ENCODE measurements at regions not wholly inside any gene's neighbourhood (a gene's known extent, or its start where the extent isn't known, plus 50 kb on each side); places are given as distances from the start of the nearest gene placed in this dataset.

GRCh38 chrX:137483554-137483953 lies 82.4 kb upstream of the ZIC3 start:
- Histone ChIP-seq H3K4me3 (no peak overlapping the region), H3K9me3 (no peaks in the 10 kb centered on the region), H3K27ac (replicated peaks in 1 of 4) (no peak overlapping the region), H3K4me1 (no peaks in the 10 kb centered on the region), H3K27me3 (no peaks in the 10 kb centered on the region), H3K36me3 (no peaks in the 10 kb centered on the region)
- no peak for DNase-seq (ENCODE audit: extremely low spot score)
- TF ChIP-seq POLR2A (IDR thresholded peaks at IDR 0.05; ENCODE audit: low read depth) (no peak), EP300 (IDR thresholded peaks at IDR 0.05) (no peak), CTCF (IDR thresholded peaks at IDR 0.05) (no peak), POLR2AphosphoS5 (IDR thresholded peaks at IDR 0.05) (no peak)
- intact Hi-C loops (cut with DNase I) = no loop called here

- TF ChIP-seq EP300 (IDR thresholded peaks at IDR 0.05) = no peak
- no peak for TF ChIP-seq POLR2AphosphoS5 (IDR thresholded peaks at IDR 0.05)
- TF ChIP-seq CTCF (IDR thresholded peaks at IDR 0.05) = no peak
- TF ChIP-seq POLR2A (IDR thresholded peaks at IDR 0.05; ENCODE audit: low read depth) = no peak
- H3K27me3 ChIP-seq = no peaks in the 10 kb centered on the region
- no peak for DNase-seq (ENCODE audit: extremely low spot score)
- 57% methylated on average over 2 of the region's 2 CpGs for WGBS
- no peaks in the 10 kb centered on the region for H3K4me1 ChIP-seq
- H3K9me3 ChIP-seq = no peaks in the 10 kb centered on the region
- H3K36me3 ChIP-seq = no peaks in the 10 kb centered on the region
- no peak overlapping the region for H3K27ac ChIP-seq (replicated peaks in 1 of 4)
- no peak overlapping the region for H3K4me3 ChIP-seq
- intact Hi-C loops (cut with DNase I) = no loop called here
Measured at GRCh38 chrX:137482136-137482535, 83.8 kb upstream of the ZIC3 start.

GRCh38 chrX:137479386-137479785 lies 86.5 kb upstream of the ZIC3 start:
- H3K4me1 ChIP-seq = no peaks in the 10 kb centered on the region
- no peaks in the 10 kb centered on the region for H3K36me3 ChIP-seq
- no peak for DNase-seq (ENCODE audit: extremely low spot score)
- WGBS = 19% methylated on average over 2 of the region's 2 CpGs
- no peak overlapping the region for H3K27ac ChIP-seq (replicated peaks in 1 of 4)
- H3K4me3 ChIP-seq = no peak overlapping the region
- no peaks in the 10 kb centered on the region for H3K27me3 ChIP-seq
- H3K9me3 ChIP-seq = no peaks in the 10 kb centered on the region
- TF ChIP-seq EP300 (IDR thresholded peaks at IDR 0.05) (no peak), POLR2AphosphoS5 (IDR thresholded peaks at IDR 0.05) (no peak), CTCF (IDR thresholded peaks at IDR 0.05) (no peak), POLR2A (IDR thresholded peaks at IDR 0.05; ENCODE audit: low read depth) (no peak)
- intact Hi-C loops (cut with DNase I) = no loop called here

DNA sequence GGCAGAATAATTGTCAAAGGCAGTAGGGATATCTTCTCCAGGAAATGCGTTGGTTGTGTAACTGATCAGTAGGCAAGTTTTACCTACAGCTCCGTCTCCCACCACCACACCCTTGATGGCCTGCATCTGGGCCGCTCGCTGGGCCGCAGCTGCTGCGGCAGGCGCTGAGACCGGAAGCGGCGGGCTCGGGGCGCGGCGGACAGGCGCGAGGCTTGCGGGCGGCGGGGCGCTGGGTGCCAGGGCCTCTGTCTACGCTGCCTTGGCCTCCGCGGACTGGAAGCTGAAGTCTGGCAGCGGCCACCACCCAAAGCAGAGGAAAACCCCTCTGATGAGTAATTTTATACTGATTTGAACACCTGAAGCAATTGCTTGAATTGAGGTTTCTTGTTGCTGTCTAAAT lies 124.2 kb upstream of the ZIC3 start:
- Histone ChIP-seq H3K4me1 (no peaks in the 10 kb centered on the region), H3K4me3 (no peak overlapping the region), H3K36me3 (no peaks in the 10 kb centered on the region), H3K27me3 (peaks cover 0 to 5% (median 0%) of the 10 kb centered on the region in 4 donors), H3K27ac (replicated peaks in 1 of 4) (no peak overlapping the region), H3K9me3 (peaks cover 0 to 21% (median 0%) of the 10 kb centered on the region in 4 donors)
- TF ChIP-seq POLR2A (IDR thresholded peaks at IDR 0.05; ENCODE audit: low read depth) = no peak
- no peak for TF ChIP-seq EP300 (IDR thresholded peaks at IDR 0.05)
- no peak for TF ChIP-seq POLR2AphosphoS5 (IDR thresholded peaks at IDR 0.05)
- TF ChIP-seq CTCF (IDR thresholded peaks at IDR 0.05) = no peak
- intact Hi-C loops (cut with DNase I) = no loop called here
- 80% methylated on average over 24 of the region's 24 CpGs for WGBS
- no peak for DNase-seq (ENCODE audit: extremely low spot score)

- no peak overlapping the region for H3K4me3 ChIP-seq
- H3K27me3 ChIP-seq = peaks cover 0 to 31% (median 17%) of the 10 kb centered on the region in 4 donors
- H3K36me3 ChIP-seq = no peaks in the 10 kb centered on the region
- 0% methylated on average over 1 of the region's 1 CpG for WGBS
- no peak for TF ChIP-seq POLR2AphosphoS5 (IDR thresholded peaks at IDR 0.05)
- no peak for TF ChIP-seq EP300 (IDR thresholded peaks at IDR 0.05)
- no peak for TF ChIP-seq CTCF (IDR thresholded peaks at IDR 0.05)
- TF ChIP-seq POLR2A (IDR thresholded peaks at IDR 0.05; ENCODE audit: low read depth) = no peak
- H3K27ac ChIP-seq (replicated peaks in 1 of 4) = no peak overlapping the region
- H3K4me1 ChIP-seq = peaks cover under 1 to 19% (median 18%) of the 10 kb centered on the region in 4 donors
- H3K9me3 ChIP-seq = peaks cover 0 to 16% (median 0%) of the 10 kb centered on the region in 4 donors
- DNase-seq (ENCODE audit: extremely low spot score) = no peak
- intact Hi-C loops (cut with DNase I) = no loop called here
Measured at GRCh38 chrX:137432609-137433008, 133.3 kb upstream of the ZIC3 start.
